NT2/D1 (cell line): ENCODE measurements at regions not wholly inside any gene's neighbourhood (a gene's known extent, or its start where the extent isn't known, plus 50 kb on each side); places are given as distances from the start of the nearest gene placed in this dataset.
"Not testable (repeated sequence)": the region's sequence is repeated elsewhere in the genome, so short reads cannot be mapped to it uniquely, and the experiment has no call there.

Source experiments
- SUZ12 ChIP-seq: IDR thresholded peaks from 2 replicates; pipeline ENCODE4 v1.6.1; 2011; ENCODE audit not compliant: insufficient read length, insufficient read depth; ENCODE audit errors: extremely low read depth
- YY1 ChIP-seq: IDR thresholded peaks from 2 replicates; pipeline ENCODE4 v1.6.1; 2011; ENCODE audit not compliant: insufficient read length, insufficient read depth
- ZNF274 ChIP-seq: IDR thresholded peaks from 2 replicates; pipeline ENCODE4 v1.6.1; 2011; ENCODE audit warnings: mild to moderate bottlenecking, low read depth, low read length

- not testable (repeated sequence) for TF ChIP-seq YY1, ZNF274, SUZ12
Measured at GRCh38 chr11:134496058-134496457, 84.0 kb upstream of the B3GAT1 start.
